Esophagus squamous epithelium (tissue), 5 donors: ENCODE measurements at regions not wholly inside any gene's neighbourhood (a gene's known extent, or its start where the extent isn't known, plus 50 kb on each side); places are given as distances from the start of the nearest gene placed in this dataset.

ENCODE experiments used
- DNase-seq: peaks from one replicate; lab custom pipeline; 2025; lab: John Stamatoyannopoulos, UW
- H3K27ac ChIP-seq, 4 donors: fragments of 200-600 bp; sonication (generic); one replicate each; pipeline ENCODE4 v1.5.1; 2016 to 2019; ENCODE audit warnings: mild to moderate bottlenecking in 1 of 4
- H3K27me3 ChIP-seq, 4 donors: fragments of 200-600 bp; sonication (generic); 1 replicate in 3 of 4; 2 replicates in 1 of 4; pipeline versions ENCODE4 v1.5.1 to v1.6.0; 2017 to 2021; ENCODE audit warnings: antibody characterized with exemption in 1 of 4
- H3K36me3 ChIP-seq, 3 donors: fragments of 200-600 bp; sonication (generic); one replicate each; pipeline ENCODE4 v1.5.1; 2016 to 2019
- H3K4me1 ChIP-seq, 3 donors: fragments of 200-600 bp; sonication (generic); one replicate each; pipeline ENCODE4 v1.5.1; 2017 to 2019
- H3K4me3 ChIP-seq, 4 donors: fragments of 200-600 bp; sonication (generic); 1 replicate in 3 of 4; 2 replicates in 1 of 4; pipeline ENCODE4 v1.5.1; 2016 to 2019; ENCODE audit warnings: mild to moderate bottlenecking in 2 of 4, moderate library complexity in 1 of 4
- H3K9me3 ChIP-seq, 3 donors: fragments of 200-600 bp; sonication (generic); one replicate each; pipeline ENCODE4 v1.5.1; 2016 to 2019
- CTCF ChIP-seq, 6 experiments: fragments of 450-650 bp in 4 of 6; fragments of 200-600 bp in 2 of 6; sonication (generic) in 2 of 6; IDR thresholded peaks; one replicate each; pipeline ENCODE4 v1.5.1; 2016 to 2019; ENCODE audit warnings: antibody characterized with exemption in 6 of 6, mild to moderate bottlenecking in 4 of 6, moderate library complexity in 4 of 6
- POLR2A ChIP-seq, 4 donors: fragments of 450-650 bp; IDR thresholded peaks; one replicate each; pipeline ENCODE4 v1.6.1; 2017; ENCODE audit warnings: antibody characterized with exemption in 4 of 4, mild to moderate bottlenecking in 4 of 4, moderate library complexity in 3 of 4
- WGBS, 2 donors: methylation state at CpG; one replicate each; pipeline ENCODE4 v1.1.5; 2018; 5-methylcytosine and 5-hydroxymethylcytosine counted together
- intact Hi-C: fragments of 100-400 bp; cut with DNase I; formaldehyde crosslinking; loops from one replicate; pipeline ENCODE4 v1.15.0; 2022
- donor health status: DM: yes; HTN: yes; CAD: no.

GRCh38 chr7:52100-52499, 140.3 kb upstream of the FAM20C start:
- Histone ChIP-seq H3K4me1 (peaks cover 0 to 4% (median 0%) of the 10 kb centered on the region in 3 donors), H3K36me3 (no peaks in the 10 kb centered on the region), H3K27me3 (peaks cover 0 to 3% (median 0%) of the 10 kb centered on the region in 4 donors), H3K27ac (no peak overlapping the region), H3K9me3 (no peaks in the 10 kb centered on the region), H3K4me3 (no peak overlapping the region)
- WGBS, 2 donors = 75 to 77% methylated on average over 3 of the region's 3 CpGs
- TF ChIP-seq POLR2A (IDR thresholded peaks at IDR 0.05) = no peak
- no peak for TF ChIP-seq CTCF (IDR thresholded peaks at IDR 0.05)
- DNase-seq = no peak
- intact Hi-C loops = no loop called here

GRCh38 chr7:53531-53930, 138.8 kb upstream of the FAM20C start:
- TF ChIP-seq POLR2A (IDR thresholded peaks at IDR 0.05) = no peak
- TF ChIP-seq CTCF (IDR thresholded peaks at IDR 0.05) = no peak
- WGBS, 2 donors = 50% methylated on average over 1 of the region's 1 CpG; no CpG with 5 or more reads in 1 of the 2 donors
- H3K36me3 ChIP-seq = no peaks in the 10 kb centered on the region
- H3K27me3 ChIP-seq = peaks cover 0 to 3% (median 0%) of the 10 kb centered on the region in 4 donors
- no peaks in the 10 kb centered on the region for H3K9me3 ChIP-seq
- H3K4me3 ChIP-seq = no peak overlapping the region
- no peak for DNase-seq
- no peak overlapping the region for H3K27ac ChIP-seq
- intact Hi-C loops = no loop called here
- H3K4me1 ChIP-seq = peaks cover 0 to 12% (median 0%) of the 10 kb centered on the region in 3 donors

GRCh38 chr7:54615-55014, 137.8 kb upstream of the FAM20C start:
- peaks cover 0 to 3% (median 0%) of the 10 kb centered on the region in 4 donors for H3K27me3 ChIP-seq
- 78 to 83% methylated on average over 4 to 6 of the region's 6 CpGs for WGBS, 2 donors
- no peak overlapping the region for H3K4me3 ChIP-seq
- DNase-seq = no peak
- H3K36me3 ChIP-seq = no peaks in the 10 kb centered on the region
- no peaks in the 10 kb centered on the region for H3K9me3 ChIP-seq
- TF ChIP-seq CTCF (IDR thresholded peaks at IDR 0.05) = no peak
- TF ChIP-seq POLR2A (IDR thresholded peaks at IDR 0.05) = no peak
- peaks cover 0 to 12% (median 0%) of the 10 kb centered on the region in 3 donors for H3K4me1 ChIP-seq
- intact Hi-C loops = no loop called here
- H3K27ac ChIP-seq = no peak overlapping the region

GRCh38 chr7:55690-56248, 136.6 kb upstream of the FAM20C start:
- no peaks in the 10 kb centered on the region for H3K36me3 ChIP-seq
- H3K27me3 ChIP-seq = peaks cover 0 to 3% (median 0%) of the 10 kb centered on the region in 4 donors
- peaks cover 0 to 12% (median 0%) of the 10 kb centered on the region in 3 donors for H3K4me1 ChIP-seq
- H3K4me3 ChIP-seq = no peak overlapping the region
- no peak overlapping the region for H3K27ac ChIP-seq
- 90 to 92% methylated on average over 8 to 9 of the region's 9 CpGs for WGBS, 2 donors
- DNase-seq = no peak
- TF ChIP-seq POLR2A (IDR thresholded peaks at IDR 0.05) = no peak
- TF ChIP-seq CTCF (IDR thresholded peaks at IDR 0.05) = no peak
- no peaks in the 10 kb centered on the region for H3K9me3 ChIP-seq
- intact Hi-C loops = no loop called here

GRCh38 chr7:56291-56913, 136.0 kb upstream of the FAM20C start:
- intact Hi-C loops = no loop called here
- Histone ChIP-seq H3K27me3 (peaks cover 0 to 3% (median 0%) of the 10 kb centered on the region in 4 donors), H3K4me1 (peaks cover 0 to 12% (median 0%) of the 10 kb centered on the region in 3 donors), H3K4me3 (no peak overlapping the region), H3K36me3 (no peaks in the 10 kb centered on the region), H3K9me3 (no peaks in the 10 kb centered on the region), H3K27ac (no peak overlapping the region)
- WGBS, 2 donors = 78 to 90% methylated on average over 10 to 12 of the region's 18 CpGs
- TF ChIP-seq POLR2A (IDR thresholded peaks at IDR 0.05) = no peak
- TF ChIP-seq CTCF (IDR thresholded peaks at IDR 0.05) = no peak
- DNase-seq = no peak
